ENCODE measurements at regions not wholly inside any gene's neighbourhood (a gene's known extent, or its start where the extent isn't known, plus 50 kb on each side); places are given as distances from the start of the nearest gene placed in this dataset.
"Not testable (repeated sequence)": the region's sequence is repeated elsewhere in the genome, so short reads cannot be mapped to it uniquely, and the experiment has no call there.

DNA sequence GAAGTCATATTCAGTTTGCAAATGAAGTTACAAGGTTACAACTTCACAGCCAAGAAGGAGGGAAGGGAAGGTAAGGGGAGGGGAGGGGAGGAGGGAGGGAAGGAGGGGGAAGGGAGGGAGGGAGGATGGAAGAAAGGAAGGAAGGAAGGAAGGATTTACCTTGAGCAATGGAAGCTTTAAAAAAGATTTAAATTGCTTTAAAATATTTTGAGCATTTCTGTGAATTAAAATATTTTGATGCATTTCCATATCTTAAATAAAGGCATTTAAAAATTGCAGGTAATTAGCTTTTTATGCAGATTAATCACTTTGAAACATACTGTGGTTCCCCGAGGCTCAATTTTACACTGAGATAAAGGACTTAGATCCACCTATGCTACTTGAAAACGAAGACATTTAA is 618.0 kb downstream of the TFAP2A start:
- no peak for DNase-seq

GRCh38 chr6:9795880-9796279 is 619.0 kb downstream of the TFAP2A start:
- no peak for DNase-seq

GRCh38 chr6:9789201-9789600 is 625.7 kb downstream of the TFAP2A start:
- DNase-seq, result no peak

- no peak for DNase-seq
These were observed 630.1 kb downstream of the TFAP2A start for GRCh38 chr6:9784786-9785185.

DNA sequence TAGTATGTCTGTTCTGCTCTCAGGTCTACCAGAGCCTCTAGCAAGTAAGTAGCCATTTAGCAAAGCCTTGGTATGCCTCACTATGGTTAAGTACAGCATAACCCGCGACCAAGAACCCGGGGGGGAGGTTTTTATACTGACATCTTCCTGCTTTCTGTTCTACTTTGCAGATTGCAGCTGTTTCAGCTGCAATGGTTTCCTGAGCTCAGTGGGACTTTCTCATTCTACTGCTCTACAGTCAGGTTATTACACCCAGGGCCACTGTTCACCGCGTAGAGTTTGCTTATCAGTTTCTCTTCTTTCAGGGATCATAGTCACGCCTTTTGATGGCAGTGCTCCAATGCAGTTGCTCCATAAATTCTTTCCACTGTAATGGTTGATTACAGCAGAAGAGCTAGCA is 631.3 kb downstream of the TFAP2A start:
- no peak for DNase-seq

- DNase-seq, result no peak
These were observed 648.5 kb downstream of the TFAP2A start for GRCh38 chr6:9766240-9766915.

- no peak for DNase-seq
These were observed 653.7 kb downstream of the TFAP2A start for GRCh38 chr6:9761220-9761619.

DNA sequence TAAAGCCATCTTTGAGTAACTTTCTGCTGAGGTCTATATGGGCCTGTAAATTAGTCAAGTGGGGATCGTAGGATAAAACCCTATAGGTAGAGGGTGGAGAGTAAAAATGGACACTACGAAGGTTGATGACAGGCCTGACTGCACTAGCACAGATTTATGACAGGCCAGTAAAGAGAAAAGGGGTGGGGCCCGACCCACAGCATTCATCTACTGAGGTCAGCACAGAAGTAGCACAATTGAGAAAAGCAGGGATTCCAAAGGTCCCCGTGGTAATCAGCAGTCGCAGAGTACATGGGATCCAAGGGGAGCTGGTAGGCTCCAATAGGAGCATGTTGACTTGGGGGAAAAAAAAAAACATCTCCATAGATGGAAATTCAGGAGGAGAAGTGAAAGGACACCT is 660.4 kb downstream of the TFAP2A start:
- no peak for DNase-seq

DNA sequence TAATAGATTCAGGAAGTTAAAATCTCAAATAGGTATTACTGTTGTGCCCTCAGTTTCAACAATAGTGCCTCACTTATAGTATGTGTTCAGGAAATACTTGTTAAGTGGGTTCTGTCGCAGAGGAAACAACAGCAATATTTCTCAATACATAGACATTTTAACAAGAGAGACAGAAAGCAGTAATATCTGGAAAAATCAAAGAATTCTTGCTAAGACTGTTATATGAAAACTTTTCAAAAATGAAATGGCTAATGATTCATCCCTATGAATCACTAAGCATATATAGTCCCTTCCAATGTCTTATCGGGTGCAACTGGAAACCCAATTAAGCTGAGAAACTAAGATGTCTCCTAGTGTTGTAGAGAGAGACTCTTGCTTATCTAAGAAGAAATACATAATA is 668.9 kb downstream of the TFAP2A start:
- no peak for DNase-seq

- DNase-seq, result no peak
These were observed 669.4 kb downstream of the TFAP2A start for GRCh38 chr6:9745476-9745875.

DNA sequence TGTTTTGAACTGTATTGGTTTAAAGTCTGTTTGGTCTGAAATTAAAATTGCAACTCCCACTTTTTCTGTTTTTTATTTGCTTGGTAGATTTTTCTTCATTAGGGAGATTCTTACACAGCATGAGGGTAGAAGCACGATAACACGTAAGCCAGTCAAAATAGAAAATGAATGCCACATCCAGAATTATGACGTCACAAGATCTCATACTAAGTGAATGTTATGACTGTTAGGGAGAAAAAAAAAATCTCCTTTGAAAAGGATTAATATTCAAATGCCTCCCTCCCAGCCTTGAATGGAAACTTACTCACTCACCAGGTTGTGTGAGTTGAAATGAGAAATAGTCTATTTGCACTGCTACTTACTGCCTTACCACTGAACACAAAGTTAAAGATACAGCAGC is 670.8 kb downstream of the TFAP2A start:
- DNase-seq, result no peak

- DNase-seq, result peak in 1 of 2 experiments; percentile 35
These were observed 682.8 kb downstream of the TFAP2A start for GRCh38 chr6:9732056-9732455.

DNA sequence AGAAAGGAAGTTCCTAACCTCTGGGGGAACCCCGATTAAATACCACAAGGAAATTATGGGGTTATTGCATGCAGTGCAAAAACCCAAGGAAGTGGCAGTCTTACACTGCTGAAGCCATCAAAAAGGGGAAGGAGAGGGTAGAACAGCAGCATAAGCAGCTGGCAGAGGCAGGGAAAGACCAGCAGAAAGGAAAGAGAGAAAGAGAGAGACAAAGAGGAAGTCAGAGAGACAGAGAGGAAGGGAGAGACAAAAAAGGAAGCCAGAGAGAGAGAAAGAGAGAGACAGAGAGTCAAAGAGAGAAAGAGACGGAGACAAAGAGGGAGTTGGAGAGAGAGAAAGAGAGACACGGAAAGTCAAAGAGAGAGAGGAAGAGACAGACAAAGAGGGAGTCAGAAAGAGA is 689.1 kb downstream of the TFAP2A start:
- not testable (repeated sequence) for DNase-seq

- DNase-seq, result no peak
These were observed 697.3 kb downstream of the TFAP2A start for GRCh38 chr6:9717568-9717967.

- no peak for DNase-seq
These were observed 703.5 kb downstream of the TFAP2A start for GRCh38 chr6:9711365-9711764.

GRCh38 chr6:9710574-9710973 is 704.3 kb downstream of the TFAP2A start:
- DNase-seq, result no peak

DNA sequence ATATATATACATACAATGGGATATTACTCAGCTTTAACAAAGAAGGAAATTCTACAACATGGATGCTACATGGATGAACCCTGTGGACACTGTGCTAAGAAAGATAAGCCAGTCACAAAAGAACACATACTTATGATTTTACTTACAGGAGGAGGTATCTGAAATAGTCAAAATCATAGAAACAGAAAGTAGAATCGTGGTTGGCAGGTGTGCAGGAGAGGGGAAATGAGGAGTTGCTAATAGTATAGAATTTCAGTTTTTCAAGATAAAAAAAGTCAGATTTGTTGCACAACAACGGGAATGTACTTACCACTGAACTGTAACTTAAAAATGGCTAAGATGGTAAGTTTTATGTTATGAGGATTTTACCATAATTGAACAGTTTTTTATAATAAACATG is 706.3 kb downstream of the TFAP2A start:
- no peak for DNase-seq

- DNase-seq, result no peak
These were observed 709.9 kb downstream of the TFAP2A start for GRCh38 chr6:9704989-9705388.

DNA sequence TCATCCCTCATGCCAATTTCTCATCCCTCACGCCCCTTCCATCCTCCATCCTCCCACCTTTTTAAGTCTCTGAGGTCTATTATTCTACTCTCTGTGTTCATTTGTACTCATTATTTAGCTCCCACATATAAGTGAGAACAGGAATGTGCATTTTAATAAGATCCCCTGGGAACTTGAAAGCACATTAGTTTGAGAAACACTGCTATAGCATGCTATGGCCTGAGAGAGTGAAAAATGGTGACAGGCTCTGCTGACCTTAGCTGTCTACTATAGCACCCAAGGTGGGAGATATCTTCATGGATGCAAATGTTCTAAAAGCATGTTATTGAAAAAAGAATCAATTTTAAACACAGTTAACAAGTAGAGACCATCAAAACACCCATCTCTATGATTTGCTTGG is 712.0 kb downstream of the TFAP2A start:
- no peak for DNase-seq

- DNase-seq, result no peak
These were observed 715.0 kb downstream of the TFAP2A start for GRCh38 chr6:9699888-9700287.

DNA sequence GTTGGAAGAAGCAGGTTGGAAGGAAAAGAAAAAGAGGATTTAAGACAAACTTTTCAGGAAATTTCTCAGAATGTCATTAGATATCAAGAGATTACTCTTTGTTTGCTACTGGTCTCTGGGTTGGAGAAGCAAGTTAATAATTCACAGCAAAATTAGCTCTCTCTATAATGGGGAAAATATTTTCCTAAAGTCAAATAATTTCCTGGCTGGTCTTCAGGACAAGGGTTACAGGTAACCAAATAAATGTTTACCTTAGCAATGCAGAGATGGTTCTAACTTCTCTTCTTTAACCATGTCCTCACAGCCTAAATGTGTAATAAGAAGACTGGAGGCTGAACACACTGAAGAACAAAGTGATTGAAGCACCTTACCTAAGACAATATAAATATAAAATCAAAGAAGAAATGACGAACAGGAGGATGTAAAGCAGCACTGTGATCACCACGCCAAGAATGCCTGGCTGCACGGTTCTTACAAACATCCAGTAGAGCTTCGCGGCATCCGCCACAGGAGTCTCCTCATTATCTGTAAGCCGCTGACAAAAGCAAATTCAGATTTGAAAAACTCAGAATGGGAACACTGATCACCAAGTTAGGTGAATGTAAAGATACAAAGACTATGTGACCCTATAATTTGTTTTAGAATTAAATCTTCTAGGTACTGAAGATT is 717.5 kb downstream of the TFAP2A start:
- DNase-seq, result no peak

- DNase-seq, result no peak
These were observed 724.5 kb downstream of the TFAP2A start for GRCh38 chr6:9690388-9690787.

DNA sequence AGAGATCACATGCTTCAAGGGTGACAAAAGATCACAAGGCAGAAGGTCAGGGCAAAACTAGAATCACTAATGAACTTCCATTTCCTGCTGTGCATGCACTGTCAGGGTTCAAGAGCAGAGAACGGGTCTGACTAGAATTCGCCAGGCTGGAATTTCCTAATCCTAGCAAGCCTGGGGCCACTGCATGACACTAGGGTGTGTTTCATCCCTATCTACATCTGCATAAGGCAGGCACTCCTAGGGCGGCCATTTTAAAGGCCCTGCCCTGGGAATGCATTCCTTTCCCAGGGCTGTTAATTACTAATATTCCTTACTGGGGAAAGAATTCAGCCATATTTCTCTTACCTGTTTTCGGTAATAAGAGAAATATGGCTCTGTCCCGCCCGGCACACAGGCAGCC is 734.1 kb downstream of the TFAP2A start:
- DNase-seq, result not testable (repeated sequence)

GRCh38 chr6:9675122-9675521 is 739.8 kb downstream of the TFAP2A start:
- DNase-seq, result no peak

- DNase-seq, result no peak
These were observed 755.0 kb downstream of the TFAP2A start for GRCh38 chr6:9659848-9660247.
